PC-3 (cell line): ENCODE measurements at regions not wholly inside any gene's neighbourhood (a gene's known extent, or its start where the extent isn't known, plus 50 kb on each side); places are given as distances from the start of the nearest gene placed in this dataset.

Experiments used
- EZH2 ChIP-seq: fragments of 300-600 bp; sonication (generic); IDR thresholded peaks from one replicate; pipeline ENCODE4 v1.6.1; 2017; ENCODE audit warnings: antibody characterized with exemption, mild to moderate bottlenecking, low read length; ENCODE audit not compliant: unreplicated experiment
- EZH2phosphoT487 ChIP-seq: fragments of 300-600 bp; sonication (generic); IDR thresholded peaks from 2 replicates; pipeline ENCODE4 v1.6.1; 2018; ENCODE audit warnings: mild to moderate bottlenecking, antibody characterized with exemption, low read length, borderline replicate concordance
- TF ChIP-seq, protein P1 (sequence below): fragments of 300-600 bp; sonication (generic); conservative IDR thresholded peaks from 2 replicates; pipeline ENCODE4 v1.5.1; 2017; ENCODE audit warnings: antibody characterized with exemption, low read depth, mild to moderate bottlenecking, low read length

DNA sequence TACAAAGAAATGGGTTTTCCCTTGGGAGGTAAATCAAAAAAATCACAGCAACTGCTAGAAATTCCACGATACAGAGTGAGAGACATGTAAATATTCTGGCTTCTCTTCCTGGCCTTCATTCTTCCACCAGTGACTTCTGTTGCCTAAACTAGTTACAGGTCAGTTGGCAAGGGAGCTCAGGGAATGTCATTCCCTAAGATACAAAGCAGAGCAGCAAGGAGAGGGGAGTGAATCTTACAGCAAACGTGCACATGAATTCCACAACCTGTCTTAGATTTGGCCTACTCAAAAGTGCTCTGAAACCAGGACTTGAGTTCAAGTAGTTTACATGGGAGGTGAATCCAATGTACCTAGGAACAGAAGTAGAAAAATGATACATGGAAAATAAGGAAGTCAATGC is 445.3 kb upstream of the LRRC7 start:
- TF ChIP-seq, protein P1, sequence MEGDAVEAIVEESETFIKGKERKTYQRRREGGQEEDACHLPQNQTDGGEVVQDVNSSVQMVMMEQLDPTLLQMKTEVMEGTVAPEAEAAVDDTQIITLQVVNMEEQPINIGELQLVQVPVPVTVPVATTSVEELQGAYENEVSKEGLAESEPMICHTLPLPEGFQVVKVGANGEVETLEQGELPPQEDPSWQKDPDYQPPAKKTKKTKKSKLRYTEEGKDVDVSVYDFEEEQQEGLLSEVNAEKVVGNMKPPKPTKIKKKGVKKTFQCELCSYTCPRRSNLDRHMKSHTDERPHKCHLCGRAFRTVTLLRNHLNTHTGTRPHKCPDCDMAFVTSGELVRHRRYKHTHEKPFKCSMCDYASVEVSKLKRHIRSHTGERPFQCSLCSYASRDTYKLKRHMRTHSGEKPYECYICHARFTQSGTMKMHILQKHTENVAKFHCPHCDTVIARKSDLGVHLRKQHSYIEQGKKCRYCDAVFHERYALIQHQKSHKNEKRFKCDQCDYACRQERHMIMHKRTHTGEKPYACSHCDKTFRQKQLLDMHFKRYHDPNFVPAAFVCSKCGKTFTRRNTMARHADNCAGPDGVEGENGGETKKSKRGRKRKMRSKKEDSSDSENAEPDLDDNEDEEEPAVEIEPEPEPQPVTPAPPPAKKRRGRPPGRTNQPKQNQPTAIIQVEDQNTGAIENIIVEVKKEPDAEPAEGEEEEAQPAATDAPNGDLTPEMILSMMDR = no peak
- TF ChIP-seq EZH2 = no peak
- TF ChIP-seq EZH2phosphoT487 = no peak
